ENCODE measurements at regions not wholly inside any gene's neighbourhood (a gene's known extent, or its start where the extent isn't known, plus 50 kb on each side); places are given as distances from the start of the nearest gene placed in this dataset.

GRCh38 chr6:4018171-4018923 lies 60.6 kb downstream of the FAM217A start:
- ChIA-PET POLR2A (interaction anchor here (0.6 to 1.2 kb wide), 2 partner anchors 117 to 1029 kb away, joined by 3 read pairs; partner anchors contain the start of gene ECI2), CTCF (interaction anchor here (0.6 to 1.7 kb wide), 2 partner anchors 10 to 40 kb away, joined by 3 to 6 read pairs; no protein-coding TSS in a partner anchor)
- Mint-ChIP-seq H3K9me3 (ENCODE audit: unreplicated experiment) (no peaks in the 10 kb centered on the region), H3K4me3 (ENCODE audit: unreplicated experiment) (peak overlapping the region; percentile 91), H3K36me3 (ENCODE audit: insufficient read depth, unreplicated experiment) (peaks cover 23% of the 10 kb centered on the region), H3K4me1 (ENCODE audit: low read depth, unreplicated experiment) (peaks cover 7% of the 10 kb centered on the region), H3K27me3 (ENCODE audit: insufficient read depth, unreplicated experiment) (no peaks in the 10 kb centered on the region), H3K27ac (ENCODE audit: unreplicated experiment) (peak overlapping the region; percentile 94)
- peak overlapping the region; percentile 73 for H3K4me3 ChIP-seq (ENCODE audit: low read depth, low read length)
- intact Hi-C loops (cut with micrococcal nuclease; ENCODE audit: unreplicated experiment) = no loop called here
- BruUV-seq (replicated peaks) = no TSS peak
- no peaks in the 10 kb centered on the region for H3K27me3 ChIP-seq (replicated peaks; ENCODE audit: control insufficient read depth, insufficient read depth, low read length)
- peaks cover 17% of the 10 kb centered on the region for H3K4me1 ChIP-seq
- peak; percentile 35 to 58 for TF ChIP-seq CTCF (IDR thresholded peaks at IDR 0.05; ENCODE audit: insufficient read depth in 1 of 2, low read depth in 1 of 2, low read length in 1 of 2, severe bottlenecking in 1 of 2, unreplicated experiment in 1 of 2)
- no peaks in the 10 kb centered on the region for H3K36me3 ChIP-seq (ENCODE audit: control insufficient read depth, insufficient read depth, low read length)
- H3K9me3 ChIP-seq = no peaks in the 10 kb centered on the region
- peak; percentile 96 for DNase-seq

All from Caco-2 (cell line).